ENCODE measurements at regions not wholly inside any gene's neighbourhood (a gene's known extent, or its start where the extent isn't known, plus 50 kb on each side); places are given as distances from the start of the nearest gene placed in this dataset.

GRCh38 chr3:117302428-117302827 lies 592.8 kb downstream of the TUSC7 start:
- FAIRE-seq (no peak), DNase-seq (ENCODE audit: insufficient read length, low spot score) (no peak)
- TF ChIP-seq CTCF (IDR thresholded peaks at IDR 0.05; ENCODE audit: insufficient read depth, missing control alignments), result no peak

- no peak for TF ChIP-seq CTCF (IDR thresholded peaks at IDR 0.05; ENCODE audit: insufficient read depth, missing control alignments)
- DNase-seq (ENCODE audit: insufficient read length, low spot score) (no peak), FAIRE-seq (no peak)
Measured at GRCh38 chr3:117303443-117303842, 593.9 kb downstream of the TUSC7 start.

GRCh38 chr3:117304681-117305080 lies 595.1 kb downstream of the TUSC7 start:
- DNase-seq (ENCODE audit: insufficient read length, low spot score) (no peak), FAIRE-seq (no peak)
- no peak for TF ChIP-seq CTCF (IDR thresholded peaks at IDR 0.05; ENCODE audit: insufficient read depth, missing control alignments)

GRCh38 chr3:117305681-117306080 lies 596.1 kb downstream of the TUSC7 start:
- DNase-seq (ENCODE audit: insufficient read length, low spot score), result no peak
- TF ChIP-seq CTCF (IDR thresholded peaks at IDR 0.05; ENCODE audit: insufficient read depth, missing control alignments), result no peak
- FAIRE-seq, result no peak

GRCh38 chr3:117306299-117306698 lies 596.7 kb downstream of the TUSC7 start:
- no peak for DNase-seq (ENCODE audit: insufficient read length, low spot score)
- no peak for FAIRE-seq
- TF ChIP-seq CTCF (IDR thresholded peaks at IDR 0.05; ENCODE audit: insufficient read depth, missing control alignments), result no peak

- TF ChIP-seq CTCF (IDR thresholded peaks at IDR 0.05; ENCODE audit: insufficient read depth, missing control alignments), result no peak
- FAIRE-seq, result no peak
- no peak for DNase-seq (ENCODE audit: insufficient read length, low spot score)
Measured at GRCh38 chr3:117308353-117308752, 598.8 kb downstream of the TUSC7 start.

GRCh38 chr3:117308756-117309155 lies 599.2 kb downstream of the TUSC7 start:
- no peak for TF ChIP-seq CTCF (IDR thresholded peaks at IDR 0.05; ENCODE audit: insufficient read depth, missing control alignments)
- no peak for DNase-seq (ENCODE audit: insufficient read length, low spot score)
- no peak for FAIRE-seq
